H9 (cell line): ENCODE measurements at regions not wholly inside any gene's neighbourhood (a gene's known extent, or its start where the extent isn't known, plus 50 kb on each side); places are given as distances from the start of the nearest gene placed in this dataset.

Experiments used
- DNase-seq: peaks from one replicate; pipeline ENCODE4 v3.0.0-alpha.2; 2017
- H2AFZ ChIP-seq: one replicate; pipeline ENCODE4 v1.6.1; 2013; ENCODE audit warnings: mild to moderate bottlenecking, low read length, control low read depth, moderate library complexity
- H2AK5ac ChIP-seq: 2 replicates; pipeline ENCODE4 v1.6.1; 2013; ENCODE audit warnings: low read length, control low read depth, mixed read lengths; ENCODE audit not compliant: insufficient read length
- H2BK120ac ChIP-seq: one replicate; pipeline ENCODE4 v1.6.1; 2013; ENCODE audit warnings: low read depth, mild to moderate bottlenecking, low read length, control low read depth, inconsistent platforms; ENCODE audit not compliant: poor library complexity, severe bottlenecking
- H2BK12ac ChIP-seq: 2 replicates; pipeline ENCODE4 v1.6.1; 2013; ENCODE audit warnings: low read length, control low read depth, mixed read lengths, low read depth; ENCODE audit not compliant: insufficient read length
- H2BK15ac ChIP-seq: 2 replicates; pipeline ENCODE4 v1.6.1; 2013; ENCODE audit warnings: low read depth, low read length, control low read depth
- H2BK20ac ChIP-seq: one replicate; pipeline ENCODE4 v1.6.1; 2013; ENCODE audit warnings: low read depth, mild to moderate bottlenecking, low read length, control low read depth, inconsistent platforms; ENCODE audit not compliant: poor library complexity, severe bottlenecking
- H2BK5ac ChIP-seq: 2 replicates; pipeline ENCODE4 v1.6.1; 2013; ENCODE audit warnings: low read length, control low read depth, mixed read lengths; ENCODE audit not compliant: insufficient read length
- H3K14ac ChIP-seq: 2 replicates; pipeline ENCODE4 v1.6.1; 2013; ENCODE audit warnings: low read length, control low read depth; ENCODE audit not compliant: insufficient read depth
- H3K18ac ChIP-seq: 2 replicates; pipeline ENCODE4 v1.6.1; 2013; ENCODE audit warnings: low read depth, mild to moderate bottlenecking, mixed read lengths, low read length, control low read depth; ENCODE audit not compliant: insufficient read length
- H3K23ac ChIP-seq: 2 replicates; pipeline ENCODE4 v1.6.1; 2013; ENCODE audit warnings: low read length, control low read depth, mixed read lengths, low read depth; ENCODE audit not compliant: insufficient read length
- H3K23me2 ChIP-seq: 2 replicates; pipeline ENCODE4 v1.6.1; 2013; ENCODE audit warnings: low read depth, mild to moderate bottlenecking, mixed read lengths, low read length, control low read depth; ENCODE audit not compliant: insufficient read length, poor library complexity, severe bottlenecking
- H3K27ac ChIP-seq: 2 replicates; pipeline ENCODE4 v1.5.1; 2013; ENCODE audit warnings: low read length, control low read depth, mixed read lengths, low read depth; ENCODE audit not compliant: insufficient read length
- H3K27me3 ChIP-seq: 2 replicates; pipeline ENCODE4 v1.6.1; 2013; ENCODE audit warnings: low read length, control low read depth, inconsistent platforms; ENCODE audit not compliant: insufficient read depth
- H3K4ac ChIP-seq: 2 replicates; pipeline ENCODE4 v1.6.1; 2013; ENCODE audit warnings: low read depth, mild to moderate bottlenecking, control low read depth, inconsistent platforms, low read length, moderate library complexity
- H3K4me1 ChIP-seq: 2 replicates; pipeline ENCODE4 v1.6.1; 2013; ENCODE audit warnings: low read length, control low read depth, inconsistent platforms; ENCODE audit not compliant: insufficient read depth
- H3K4me2 ChIP-seq: 2 replicates; pipeline ENCODE4 v1.6.1; 2013; ENCODE audit warnings: low read length, control low read depth, mixed read lengths; ENCODE audit not compliant: insufficient read length, insufficient read depth
- H3K56ac ChIP-seq: 2 replicates; pipeline ENCODE4 v1.6.1; 2013; ENCODE audit warnings: low read depth, mild to moderate bottlenecking, mixed read lengths, low read length, control low read depth; ENCODE audit not compliant: insufficient read length
- H3K79me1 ChIP-seq: 2 replicates; pipeline ENCODE4 v1.6.1; 2013; ENCODE audit warnings: low read depth, mild to moderate bottlenecking, moderate library complexity, low read length, control low read depth, inconsistent platforms; ENCODE audit not compliant: insufficient read depth, poor library complexity, severe bottlenecking
- H3K79me2 ChIP-seq: 2 replicates; pipeline ENCODE4 v1.6.1; 2013; ENCODE audit warnings: low read length, control low read depth, inconsistent platforms; ENCODE audit not compliant: insufficient read depth
- H3K9ac ChIP-seq: 2 replicates; pipeline ENCODE4 v1.6.1; 2013; ENCODE audit warnings: low read length, control low read depth, mixed read lengths; ENCODE audit not compliant: insufficient read length; ENCODE audit errors: extremely low read depth
- H3K9me3 ChIP-seq: one replicate; pipeline ENCODE4 v1.6.1; 2013; ENCODE audit warnings: low read depth, low read length, inconsistent platforms; ENCODE audit not compliant: control insufficient read depth
- H3T11ph ChIP-seq: one replicate; pipeline ENCODE4 v1.6.1; 2013; ENCODE audit warnings: mild to moderate bottlenecking, low read length, control low read depth, inconsistent platforms
- H4K20me1 ChIP-seq: one replicate; pipeline ENCODE4 v1.6.1; 2013; ENCODE audit not compliant: control insufficient read depth, insufficient read length, insufficient read depth
- H4K5ac ChIP-seq: 2 replicates; pipeline ENCODE4 v1.6.1; 2013; ENCODE audit warnings: low read depth, mild to moderate bottlenecking, mixed read lengths, low read length, control low read depth; ENCODE audit not compliant: insufficient read length
- H4K8ac ChIP-seq: replicated peaks from 2 replicates; pipeline ENCODE4 v1.6.1; 2013; ENCODE audit warnings: low read length, control low read depth, mixed read lengths, low read depth; ENCODE audit not compliant: insufficient read length
- H4K91ac ChIP-seq: 2 replicates; pipeline ENCODE4 v1.6.1; 2013; ENCODE audit warnings: low read depth, mild to moderate bottlenecking, moderate library complexity, mixed read lengths, low read length, control low read depth; ENCODE audit not compliant: insufficient read length
- H3K27ac Mint-ChIP-seq, 3 experiments: 2 replicates in 2 of 3; 3 replicates in 1 of 3; pipeline ENCODE4 v1.8.0; 2020 to 2021; ENCODE audit warnings: mixed read lengths in 3 of 3, mild to moderate bottlenecking in 1 of 3, moderate library complexity in 1 of 3
- H3K27me3 Mint-ChIP-seq: 2 replicates; pipeline ENCODE4 v1.8.0; 2021; ENCODE audit warnings: low read depth, mild to moderate bottlenecking, moderate library complexity, mixed read lengths
- H3K36me3 Mint-ChIP-seq, 3 experiments: 2 replicates in 2 of 3; 3 replicates in 1 of 3; pipeline ENCODE4 v1.8.0; 2020 to 2021; ENCODE audit warnings: low read depth in 3 of 3, mixed read lengths in 3 of 3; ENCODE audit not compliant: insufficient read depth in 1 of 3
- H3K4me1 Mint-ChIP-seq, 2 experiments: 2 replicates each; pipeline ENCODE4 v1.8.0; 2020; ENCODE audit warnings: mixed read lengths in 2 of 2
- H3K4me3 Mint-ChIP-seq, 2 experiments: 2 replicates in 1 of 2; 3 replicates in 1 of 2; pipeline ENCODE4 v1.8.0; 2020 to 2021; ENCODE audit warnings: mild to moderate bottlenecking in 2 of 2, mixed read lengths in 2 of 2, moderate library complexity in 1 of 2
- H3K9me3 Mint-ChIP-seq, 2 experiments: 2 replicates in 1 of 2; 3 replicates in 1 of 2; pipeline ENCODE4 v1.8.0; 2020; ENCODE audit warnings: mild to moderate bottlenecking in 2 of 2, mixed read lengths in 2 of 2, moderate library complexity in 1 of 2
- WGBS: extraction: QIAGEN DNeasy Blood & Tissue Kit; methylation state at CpG from one replicate; pipeline ENCODE4 v1.1.7; 2013; ENCODE audit warnings: missing lambda C conversion rate, low lambda C conversion rate, mixed read lengths; ENCODE audit not compliant: insufficient read length; ENCODE audit errors: extremely low coverage; 5-methylcytosine and 5-hydroxymethylcytosine counted together
- TF ChIP-seq, protein P1 (sequence below): fragments of 200-600 bp; sonication (generic); conservative IDR thresholded peaks from 3 replicates; pipeline ENCODE4 v1.8.0; 2021; ENCODE audit warnings: antibody characterized with exemption, mild to moderate bottlenecking

DNA sequence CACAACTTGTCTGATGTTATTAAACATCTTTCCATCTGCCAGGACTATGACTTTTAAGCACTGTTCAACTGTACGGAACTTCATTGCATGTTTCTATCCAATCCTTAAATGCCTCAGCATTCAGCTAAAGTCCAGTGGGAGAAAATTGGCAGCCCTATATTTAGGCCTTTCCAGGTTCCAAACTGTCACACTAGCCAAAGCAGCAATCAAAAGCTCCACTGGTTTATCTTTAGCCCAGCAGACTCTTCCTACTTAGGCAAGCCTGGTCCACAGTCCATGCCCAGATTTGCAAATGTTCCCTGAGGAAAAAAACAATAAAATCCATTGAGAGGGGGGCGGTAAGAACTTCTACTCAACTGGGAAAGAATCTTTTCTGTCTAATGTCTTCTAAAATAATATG, 349.1 kb upstream of the GJE1 start:
- no peak overlapping the region for H4K5ac ChIP-seq
- H2AK5ac ChIP-seq: no peak overlapping the region
- H3K18ac ChIP-seq: no peak overlapping the region
- H3K9me3 ChIP-seq: no peaks in the 10 kb centered on the region
- peaks cover 3 to 4% of the 10 kb centered on the region in 2 experiments for H3K4me1 Mint-ChIP-seq
- H3K23me2 ChIP-seq: no peaks in the 10 kb centered on the region
- H3K4ac ChIP-seq: no peak overlapping the region
- no peak overlapping the region for H3K4me3 Mint-ChIP-seq
- H2BK20ac ChIP-seq: no peak overlapping the region
- no peak overlapping the region for H4K8ac ChIP-seq
- H3K27ac ChIP-seq: no peak overlapping the region
- H2BK120ac ChIP-seq: no peak overlapping the region
- peaks cover 0 to 4% (median 2%) of the 10 kb centered on the region in 3 experiments; a peak in 1 of 7 replicates for H3K36me3 Mint-ChIP-seq
- H3K23ac ChIP-seq: no peak overlapping the region
- no peak for DNase-seq
- no peaks in the 10 kb centered on the region for H3K79me2 ChIP-seq
- H3K56ac ChIP-seq: no peak overlapping the region
- no peak overlapping the region for H3T11ph ChIP-seq
- H3K27me3 Mint-ChIP-seq: no peaks in the 10 kb centered on the region
- H2BK12ac ChIP-seq: no peak overlapping the region
- H3K14ac ChIP-seq: no peak overlapping the region
- no peak overlapping the region for H2BK15ac ChIP-seq
- H3K4me1 ChIP-seq: no peaks in the 10 kb centered on the region; the same call in 1 of the 2 replicates
- H2BK5ac ChIP-seq: no peak overlapping the region
- H4K91ac ChIP-seq: no peak overlapping the region
- no peaks in the 10 kb centered on the region; a peak in 1 of 5 replicates for H3K9me3 Mint-ChIP-seq
- TF ChIP-seq, protein P1, sequence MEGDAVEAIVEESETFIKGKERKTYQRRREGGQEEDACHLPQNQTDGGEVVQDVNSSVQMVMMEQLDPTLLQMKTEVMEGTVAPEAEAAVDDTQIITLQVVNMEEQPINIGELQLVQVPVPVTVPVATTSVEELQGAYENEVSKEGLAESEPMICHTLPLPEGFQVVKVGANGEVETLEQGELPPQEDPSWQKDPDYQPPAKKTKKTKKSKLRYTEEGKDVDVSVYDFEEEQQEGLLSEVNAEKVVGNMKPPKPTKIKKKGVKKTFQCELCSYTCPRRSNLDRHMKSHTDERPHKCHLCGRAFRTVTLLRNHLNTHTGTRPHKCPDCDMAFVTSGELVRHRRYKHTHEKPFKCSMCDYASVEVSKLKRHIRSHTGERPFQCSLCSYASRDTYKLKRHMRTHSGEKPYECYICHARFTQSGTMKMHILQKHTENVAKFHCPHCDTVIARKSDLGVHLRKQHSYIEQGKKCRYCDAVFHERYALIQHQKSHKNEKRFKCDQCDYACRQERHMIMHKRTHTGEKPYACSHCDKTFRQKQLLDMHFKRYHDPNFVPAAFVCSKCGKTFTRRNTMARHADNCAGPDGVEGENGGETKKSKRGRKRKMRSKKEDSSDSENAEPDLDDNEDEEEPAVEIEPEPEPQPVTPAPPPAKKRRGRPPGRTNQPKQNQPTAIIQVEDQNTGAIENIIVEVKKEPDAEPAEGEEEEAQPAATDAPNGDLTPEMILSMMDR: no peak
- H3K79me1 ChIP-seq: no peaks in the 10 kb centered on the region
- H2AFZ ChIP-seq: no peak overlapping the region
- H3K9ac ChIP-seq: no peak overlapping the region
- H3K27ac Mint-ChIP-seq: no peak overlapping the region
- no peaks in the 10 kb centered on the region for H3K27me3 ChIP-seq
- no peak overlapping the region for H3K4me2 ChIP-seq
- no peaks in the 10 kb centered on the region for H4K20me1 ChIP-seq
- no CpG with 5 or more reads among the region's 2 CpGs for WGBS
